DND-41 (cell line): ENCODE measurements at regions not wholly inside any gene's neighbourhood (a gene's known extent, or its start where the extent isn't known, plus 50 kb on each side); places are given as distances from the start of the nearest gene placed in this dataset.

Experiments used
- CTCF ChIP-seq: IDR thresholded peaks from 2 replicates; pipeline ENCODE4 v1.5.1; 2012; ENCODE audit warnings: borderline replicate concordance, low read length, moderate library complexity, mild to moderate bottlenecking; ENCODE audit not compliant: poor library complexity, severe bottlenecking; ENCODE audit errors: extremely low read depth
- EZH2 ChIP-seq: IDR thresholded peaks from 3 replicates; pipeline ENCODE4 v1.6.1; 2012; ENCODE audit warnings: borderline replicate concordance, low read depth, mild to moderate bottlenecking, moderate library complexity, low read length, inconsistent platforms; ENCODE audit not compliant: severe bottlenecking

- peak; percentile 31 for TF ChIP-seq CTCF
- TF ChIP-seq EZH2: no peak
These were observed 308.7 kb downstream of the ANKRD30A start for GRCh38 chr10:37434091-37434490.
